ENCODE measurements at regions not wholly inside any gene's neighbourhood (a gene's known extent, or its start where the extent isn't known, plus 50 kb on each side); places are given as distances from the start of the nearest gene placed in this dataset.

- H3K9ac ChIP-seq (ENCODE audit: low read length): no peak overlapping the region
Measured at GRCh38 chr11:43545610-43546009, 134.9 kb upstream of the HSD17B12 start.

GRCh38 chr11:43546561-43547429 is 133.7 kb upstream of the HSD17B12 start:
- Histone ChIP-seq H3K9ac (ENCODE audit: low read length) (no peak overlapping the region), H3K36me3 (ENCODE audit: control insufficient read depth, insufficient read depth, low read length) (no peaks in the 10 kb centered on the region), H3K27me3 (ENCODE audit: control insufficient read depth, insufficient read depth, low read length) (peaks cover 10% of the 10 kb centered on the region), H3K9me3 (ENCODE audit: control insufficient read depth, low read length) (no peaks in the 10 kb centered on the region), H3K4me3 (ENCODE audit: low read length) (no peak overlapping the region), H3K4me1 (ENCODE audit: control insufficient read depth, insufficient read depth, low read length) (no peaks in the 10 kb centered on the region)

More at GRCh38 chr11:43545610-43546009, 134.9 kb upstream of the HSD17B12 start:
- Histone ChIP-seq H3K27me3 (ENCODE audit: control insufficient read depth, insufficient read depth, low read length) (peaks cover 10% of the 10 kb centered on the region), H3K4me1 (ENCODE audit: control insufficient read depth, insufficient read depth, low read length) (no peaks in the 10 kb centered on the region), H3K9me3 (ENCODE audit: control insufficient read depth, low read length) (no peaks in the 10 kb centered on the region), H3K36me3 (ENCODE audit: control insufficient read depth, insufficient read depth, low read length) (no peaks in the 10 kb centered on the region), H3K4me3 (ENCODE audit: low read length) (no peak overlapping the region)

- Histone ChIP-seq H3K9ac (ENCODE audit: low read length) (no peak overlapping the region), H3K9me3 (ENCODE audit: control insufficient read depth, low read length) (no peaks in the 10 kb centered on the region), H3K27me3 (ENCODE audit: control insufficient read depth, insufficient read depth, low read length) (peaks cover 10% of the 10 kb centered on the region), H3K4me1 (ENCODE audit: control insufficient read depth, insufficient read depth, low read length) (no peaks in the 10 kb centered on the region), H3K36me3 (ENCODE audit: control insufficient read depth, insufficient read depth, low read length) (no peaks in the 10 kb centered on the region), H3K4me3 (ENCODE audit: low read length) (no peak overlapping the region)
Measured at GRCh38 chr11:43547430-43547831, 133.1 kb upstream of the HSD17B12 start.

GRCh38 chr11:43547889-43548381 is 132.6 kb upstream of the HSD17B12 start:
- Histone ChIP-seq H3K4me1 (ENCODE audit: control insufficient read depth, insufficient read depth, low read length) (no peaks in the 10 kb centered on the region), H3K9me3 (ENCODE audit: control insufficient read depth, low read length) (no peaks in the 10 kb centered on the region), H3K27me3 (ENCODE audit: control insufficient read depth, insufficient read depth, low read length) (peaks cover 10% of the 10 kb centered on the region), H3K4me3 (ENCODE audit: low read length) (no peak overlapping the region), H3K9ac (ENCODE audit: low read length) (no peak overlapping the region), H3K36me3 (ENCODE audit: control insufficient read depth, insufficient read depth, low read length) (no peaks in the 10 kb centered on the region)

- Histone ChIP-seq H3K36me3 (ENCODE audit: control insufficient read depth, insufficient read depth, low read length) (no peaks in the 10 kb centered on the region), H3K4me1 (ENCODE audit: control insufficient read depth, insufficient read depth, low read length) (no peaks in the 10 kb centered on the region), H3K9me3 (ENCODE audit: control insufficient read depth, low read length) (no peaks in the 10 kb centered on the region), H3K27me3 (ENCODE audit: control insufficient read depth, insufficient read depth, low read length) (peaks cover 20% of the 10 kb centered on the region), H3K9ac (ENCODE audit: low read length) (no peak overlapping the region), H3K4me3 (ENCODE audit: low read length) (no peak overlapping the region)
Measured at GRCh38 chr11:43548916-43549315, 131.6 kb upstream of the HSD17B12 start.

GRCh38 chr11:43549624-43550023 is 130.9 kb upstream of the HSD17B12 start:
- Histone ChIP-seq H3K9ac (ENCODE audit: low read length) (no peak overlapping the region), H3K27me3 (ENCODE audit: control insufficient read depth, insufficient read depth, low read length) (peaks cover 24% of the 10 kb centered on the region)

GRCh38 chr11:43550714-43551113 is 129.8 kb upstream of the HSD17B12 start:
- no peaks in the 10 kb centered on the region for H3K4me1 ChIP-seq (ENCODE audit: control insufficient read depth, insufficient read depth, low read length)
- H3K36me3 ChIP-seq (ENCODE audit: control insufficient read depth, insufficient read depth, low read length): no peaks in the 10 kb centered on the region
- H3K9me3 ChIP-seq (ENCODE audit: control insufficient read depth, low read length): no peaks in the 10 kb centered on the region
- H3K27me3 ChIP-seq (ENCODE audit: control insufficient read depth, insufficient read depth, low read length): peaks cover 30% of the 10 kb centered on the region
- H3K4me3 ChIP-seq (ENCODE audit: low read length): no peak overlapping the region
- H3K9ac ChIP-seq (ENCODE audit: low read length): no peak overlapping the region

More at GRCh38 chr11:43549624-43550023, 130.9 kb upstream of the HSD17B12 start:
- H3K4me3 ChIP-seq (ENCODE audit: low read length): no peak overlapping the region
- H3K9me3 ChIP-seq (ENCODE audit: control insufficient read depth, low read length): no peaks in the 10 kb centered on the region
- H3K36me3 ChIP-seq (ENCODE audit: control insufficient read depth, insufficient read depth, low read length): no peaks in the 10 kb centered on the region
- H3K4me1 ChIP-seq (ENCODE audit: control insufficient read depth, insufficient read depth, low read length): no peaks in the 10 kb centered on the region

- H3K4me3 ChIP-seq (ENCODE audit: low read length): no peak overlapping the region
- H3K27me3 ChIP-seq (ENCODE audit: control insufficient read depth, insufficient read depth, low read length): peaks cover 49% of the 10 kb centered on the region
- H3K36me3 ChIP-seq (ENCODE audit: control insufficient read depth, insufficient read depth, low read length): no peaks in the 10 kb centered on the region
- H3K9me3 ChIP-seq (ENCODE audit: control insufficient read depth, low read length): no peaks in the 10 kb centered on the region
- no peak overlapping the region for H3K9ac ChIP-seq (ENCODE audit: low read length)
- no peaks in the 10 kb centered on the region for H3K4me1 ChIP-seq (ENCODE audit: control insufficient read depth, insufficient read depth, low read length)
Measured at GRCh38 chr11:43554148-43554473, 126.4 kb upstream of the HSD17B12 start.

- Histone ChIP-seq H3K4me3 (ENCODE audit: low read length) (no peak overlapping the region), H3K9ac (ENCODE audit: low read length) (no peak overlapping the region), H3K9me3 (ENCODE audit: control insufficient read depth, low read length) (no peaks in the 10 kb centered on the region), H3K4me1 (ENCODE audit: control insufficient read depth, insufficient read depth, low read length) (no peaks in the 10 kb centered on the region), H3K36me3 (ENCODE audit: control insufficient read depth, insufficient read depth, low read length) (no peaks in the 10 kb centered on the region), H3K27me3 (ENCODE audit: control insufficient read depth, insufficient read depth, low read length) (peaks cover 49% of the 10 kb centered on the region)
Measured at GRCh38 chr11:43555186-43555585, 125.4 kb upstream of the HSD17B12 start.

GRCh38 chr11:43555816-43556611 is 124.5 kb upstream of the HSD17B12 start:
- Histone ChIP-seq H3K9me3 (ENCODE audit: control insufficient read depth, low read length) (no peaks in the 10 kb centered on the region), H3K9ac (ENCODE audit: low read length) (no peak overlapping the region), H3K36me3 (ENCODE audit: control insufficient read depth, insufficient read depth, low read length) (no peaks in the 10 kb centered on the region), H3K4me1 (ENCODE audit: control insufficient read depth, insufficient read depth, low read length) (no peaks in the 10 kb centered on the region), H3K4me3 (ENCODE audit: low read length) (no peak overlapping the region), H3K27me3 (ENCODE audit: control insufficient read depth, insufficient read depth, low read length) (peaks cover 49% of the 10 kb centered on the region)

- Histone ChIP-seq H3K4me1 (ENCODE audit: control insufficient read depth, insufficient read depth, low read length) (no peaks in the 10 kb centered on the region), H3K4me3 (ENCODE audit: low read length) (no peak overlapping the region), H3K9me3 (ENCODE audit: control insufficient read depth, low read length) (no peaks in the 10 kb centered on the region), H3K36me3 (ENCODE audit: control insufficient read depth, insufficient read depth, low read length) (no peaks in the 10 kb centered on the region), H3K27me3 (ENCODE audit: control insufficient read depth, insufficient read depth, low read length) (peaks cover 49% of the 10 kb centered on the region), H3K9ac (ENCODE audit: low read length) (no peak overlapping the region)
Measured at GRCh38 chr11:43556612-43557375, 123.7 kb upstream of the HSD17B12 start.

Data from mucosa of stomach (tissue), 1 donor.